Stimulated activated CD8-positive, alpha-beta memory T cell treated with anti-CD3 and anti-CD28 coated beads, Interleukin-4, amount 100 ng/mL, for 24 hours (primary cell): ENCODE measurements at regions not wholly inside any gene's neighbourhood (a gene's known extent, or its start where the extent isn't known, plus 50 kb on each side); places are given as distances from the start of the nearest gene placed in this dataset.

Experiments used
- DNase-seq: peaks from one replicate; pipeline ENCODE4 v3.0.0-alpha.2; 2020; ENCODE audit warnings: low read depth

- DNase-seq, result no peak
Measured at GRCh38 chr18:45266023-45266422, 349.3 kb upstream of the SLC14A2 start.

- no peak for DNase-seq
Measured at GRCh38 chr18:45267622-45268021, 347.7 kb upstream of the SLC14A2 start.

GRCh38 chr18:45268583-45268982 is 346.7 kb upstream of the SLC14A2 start:
- DNase-seq, result no peak

GRCh38 chr18:45270289-45270771 is 344.9 kb upstream of the SLC14A2 start:
- DNase-seq, result no peak

- DNase-seq, result no peak
Measured at GRCh38 chr18:45274026-45274425, 341.2 kb upstream of the SLC14A2 start.

DNA sequence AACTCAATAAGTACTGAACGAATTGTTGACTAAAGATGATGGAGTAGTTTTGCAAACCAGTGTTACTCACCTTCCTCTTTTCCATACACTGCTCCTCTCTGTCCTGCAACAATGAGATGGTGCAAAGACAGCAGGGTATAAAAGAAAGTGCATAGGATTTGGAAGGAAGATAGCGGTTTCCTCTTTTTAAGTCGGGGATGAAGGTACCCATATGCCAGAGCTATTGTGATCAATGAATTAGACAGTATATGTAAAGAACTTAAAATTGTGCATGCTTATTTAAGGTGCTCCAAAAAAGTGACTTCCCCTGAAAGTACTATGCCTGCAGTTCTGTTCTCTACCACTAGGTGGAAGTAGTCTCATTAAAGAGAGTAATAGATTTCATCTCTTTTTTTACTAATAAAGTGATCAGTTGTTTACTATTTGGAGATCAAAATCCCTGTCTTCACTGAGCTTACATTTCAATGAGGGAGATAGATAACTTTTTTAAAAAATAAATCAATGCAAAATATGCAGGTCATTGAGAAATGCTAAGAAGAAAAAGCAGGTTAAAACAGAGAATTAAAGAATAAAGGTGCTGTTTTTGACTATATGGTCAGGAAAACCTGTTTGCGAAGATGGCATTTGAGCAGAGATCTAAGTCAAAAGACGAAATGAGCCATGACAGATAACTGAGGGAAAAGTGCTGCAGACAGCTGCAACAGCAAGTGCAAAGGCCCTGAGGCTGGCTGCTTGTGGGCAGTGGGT is 339.7 kb upstream of the SLC14A2 start:
- DNase-seq, result no peak

GRCh38 chr18:45276878-45277277 is 338.4 kb upstream of the SLC14A2 start:
- DNase-seq, result no peak

GRCh38 chr18:45277908-45278307 is 337.4 kb upstream of the SLC14A2 start:
- DNase-seq, result no peak

DNA sequence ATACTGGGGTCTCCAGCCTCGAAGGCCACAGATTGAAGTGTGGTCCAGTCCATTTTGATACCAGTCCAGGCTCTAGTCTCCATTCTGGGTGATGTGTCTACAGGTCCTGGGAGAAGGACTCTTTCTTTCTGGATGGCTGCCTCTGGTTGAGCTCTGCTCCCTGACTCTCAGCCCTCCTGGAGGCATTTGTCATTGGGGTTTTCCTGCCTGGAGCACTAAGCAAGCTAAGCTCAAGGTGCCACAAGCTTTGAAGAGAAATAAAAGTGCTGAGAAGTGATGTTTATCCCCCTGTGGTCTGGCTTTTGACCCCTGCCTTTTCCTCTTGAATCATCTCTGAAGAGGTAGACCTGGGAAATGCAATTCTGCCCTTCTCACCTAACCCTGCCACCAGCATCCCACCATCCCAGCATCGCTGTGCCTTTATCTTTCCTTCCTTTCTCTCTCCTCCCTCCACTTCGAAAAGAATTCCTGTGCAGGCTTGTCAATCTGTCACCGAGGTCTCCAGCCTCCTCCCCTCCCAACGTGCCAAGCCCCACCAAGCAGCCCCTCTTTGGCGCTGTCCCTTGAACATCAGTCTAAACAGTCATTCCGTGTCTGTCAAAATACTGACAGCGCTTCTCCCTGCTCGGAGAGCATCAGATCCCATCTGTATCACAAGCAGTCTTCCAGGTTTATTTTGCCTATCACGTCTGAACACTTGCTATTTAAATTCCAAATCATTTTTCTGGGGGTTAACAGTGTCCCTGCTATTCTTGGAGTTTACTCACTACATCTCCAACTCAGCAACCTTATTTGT is 334.6 kb upstream of the SLC14A2 start:
- DNase-seq, result no peak

- no peak for DNase-seq
Measured at GRCh38 chr18:45282101-45282812, 333.0 kb upstream of the SLC14A2 start.

- DNase-seq, result no peak
Measured at GRCh38 chr18:45284174-45284573, 331.1 kb upstream of the SLC14A2 start.

- DNase-seq, result no peak
Measured at GRCh38 chr18:45284851-45285250, 330.4 kb upstream of the SLC14A2 start.

DNA sequence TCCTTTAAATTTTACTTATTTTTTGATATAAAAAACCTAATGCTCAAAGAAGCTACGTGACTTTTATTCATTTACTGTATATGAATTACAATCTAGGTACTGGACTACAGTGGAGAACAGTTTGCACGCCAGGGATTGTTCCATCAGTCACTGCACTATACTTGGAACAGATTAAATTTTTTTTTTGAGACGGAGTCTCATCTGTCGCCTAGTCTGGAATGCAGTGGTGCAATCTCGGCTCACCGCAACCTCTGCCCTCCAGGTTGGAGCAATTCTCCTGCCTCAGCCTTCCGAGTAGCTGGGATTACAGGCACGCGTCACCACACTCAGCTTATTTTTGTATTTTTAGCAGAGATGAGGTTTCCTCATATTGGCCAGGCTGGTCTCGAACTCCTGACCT is 330.0 kb upstream of the SLC14A2 start:
- DNase-seq, result no peak

DNA sequence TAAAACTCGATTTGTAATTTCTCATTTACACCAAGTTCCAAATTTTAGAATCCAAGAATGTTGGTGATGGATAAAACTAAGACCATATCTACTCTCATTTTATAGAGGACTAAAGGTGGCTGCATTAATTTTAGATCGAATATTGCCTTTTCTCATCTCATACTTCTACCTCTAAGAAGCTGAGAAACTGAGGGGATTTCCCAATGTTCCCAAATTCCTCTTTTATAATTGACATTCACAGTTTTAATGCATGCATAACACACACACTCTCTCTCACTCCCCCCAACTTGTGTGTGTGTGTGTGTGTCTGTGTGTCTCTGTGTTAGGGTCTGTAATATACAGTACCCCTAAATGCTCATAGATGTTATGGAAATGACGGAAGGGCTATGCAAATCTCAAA is 328.8 kb upstream of the SLC14A2 start:
- DNase-seq, result no peak

DNA sequence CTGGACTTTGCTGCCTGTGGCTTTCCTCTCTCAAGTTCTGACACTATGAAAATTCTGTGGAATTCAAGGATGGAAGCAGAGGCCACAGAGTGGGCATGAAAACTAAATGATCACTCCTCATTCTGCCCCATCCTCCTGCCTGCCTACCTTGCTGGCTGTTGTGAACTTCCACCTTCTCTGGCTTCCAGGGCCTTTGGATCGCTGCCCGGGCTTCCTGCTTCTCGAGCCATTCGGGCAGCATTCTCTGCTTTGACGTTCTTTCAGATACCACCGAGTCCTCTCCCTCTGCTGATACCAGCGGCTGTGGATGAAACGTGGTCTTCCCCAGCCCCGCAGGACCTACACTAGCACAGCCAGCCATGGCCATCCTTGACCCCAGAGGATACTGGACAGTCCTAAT is 327.7 kb upstream of the SLC14A2 start:
- no peak for DNase-seq

DNA sequence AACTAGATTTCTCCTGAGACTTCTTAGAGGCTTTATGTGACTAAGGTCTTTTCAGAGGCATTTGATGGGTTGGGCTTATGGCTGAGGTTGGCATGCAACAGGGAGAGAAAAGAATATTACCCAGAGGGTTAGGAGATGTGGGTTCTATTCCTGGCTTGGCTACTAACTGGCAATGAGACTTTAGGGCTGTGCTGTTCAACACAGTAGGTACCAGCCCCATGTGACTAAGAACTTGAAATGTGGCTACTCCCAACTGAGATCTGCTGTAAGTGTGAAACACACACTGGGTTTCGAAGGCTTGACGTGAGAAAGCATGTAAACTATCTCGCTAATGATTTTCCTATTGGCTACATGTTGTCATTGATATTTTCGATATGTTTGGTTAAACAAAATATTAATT is 324.9 kb upstream of the SLC14A2 start:
- DNase-seq, result no peak

DNA sequence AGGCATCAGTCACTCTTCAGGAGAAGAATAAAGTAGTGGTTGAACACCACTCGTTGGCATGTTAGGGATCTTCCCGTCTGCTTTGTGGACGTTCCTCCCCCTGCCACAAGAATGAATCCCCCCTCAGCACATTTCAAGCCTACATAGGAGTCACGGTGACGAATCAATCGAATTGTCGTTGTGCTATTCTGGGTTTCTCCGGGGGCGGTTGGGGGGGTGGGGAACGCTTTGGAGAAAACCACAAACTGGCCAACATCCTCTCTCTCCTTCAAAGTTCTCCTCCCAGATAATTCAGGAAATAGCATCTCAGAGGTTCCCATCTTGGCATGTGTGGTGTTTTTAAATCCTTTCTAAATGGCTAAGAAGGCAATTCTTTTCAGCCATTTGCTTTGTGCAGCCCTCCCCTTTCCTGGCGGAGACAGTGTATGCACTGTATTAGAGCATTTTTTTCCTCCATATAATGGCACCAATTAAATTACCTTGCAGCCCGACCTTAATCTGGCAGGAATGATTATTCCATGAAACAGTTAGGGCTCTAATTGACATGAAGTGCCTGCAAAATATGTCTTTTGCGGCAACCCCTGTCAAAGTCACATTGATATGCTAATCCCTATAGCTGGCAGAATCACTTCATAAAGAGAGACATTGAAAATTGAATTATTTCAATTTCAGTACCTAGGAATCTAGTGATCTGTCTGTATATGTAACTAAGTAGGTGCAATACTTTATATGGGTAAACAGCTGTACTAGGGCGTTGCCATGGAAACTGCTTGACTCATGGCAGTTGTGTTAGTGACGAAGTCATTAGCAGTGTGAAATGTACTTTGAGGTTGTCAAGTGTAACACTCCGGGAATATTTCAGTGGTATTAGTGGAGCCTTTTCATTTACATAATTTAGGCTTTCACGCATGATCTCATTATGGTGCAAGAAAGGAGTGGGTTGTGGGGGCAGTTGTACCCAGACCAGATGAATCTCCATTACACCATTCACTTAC is 323.4 kb upstream of the SLC14A2 start:
- DNase-seq, result no peak

- DNase-seq, result no peak
Measured at GRCh38 chr18:45295388-45295787, 319.9 kb upstream of the SLC14A2 start.

DNA sequence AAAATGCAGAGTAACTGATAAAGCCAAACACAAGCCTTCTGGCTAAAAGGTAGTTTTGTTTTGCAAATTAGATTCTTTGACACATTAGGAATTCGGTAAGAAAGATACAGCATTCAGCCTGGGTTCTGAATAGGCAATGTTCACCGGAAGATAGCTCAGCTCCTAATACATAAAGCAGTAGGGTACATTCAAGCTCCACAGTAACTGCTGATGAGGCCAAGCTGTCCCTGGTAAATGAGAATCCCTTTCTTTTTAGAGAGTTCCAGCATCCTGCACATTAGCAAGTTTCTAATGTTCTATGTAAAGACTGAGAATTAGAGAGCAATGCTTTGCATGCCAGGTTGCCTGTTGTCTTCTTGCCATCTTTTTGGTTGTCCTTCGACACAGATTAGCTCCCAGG is 316.3 kb upstream of the SLC14A2 start:
- no peak for DNase-seq

GRCh38 chr18:45303026-45303425 is 312.2 kb upstream of the SLC14A2 start:
- DNase-seq, result no peak

- DNase-seq, result no peak
Measured at GRCh38 chr18:45304558-45304957, 310.7 kb upstream of the SLC14A2 start.
